Astrocyte (in vitro differentiated cells and primary cell): ENCODE measurements at regions not wholly inside any gene's neighbourhood (a gene's known extent, or its start where the extent isn't known, plus 50 kb on each side); places are given as distances from the start of the nearest gene placed in this dataset.

Source experiments
- CTCF ChIP-seq: IDR thresholded peaks from 2 replicates; pipeline ENCODE4 v1.5.1; 2011; ENCODE audit warnings: low read depth, mild to moderate bottlenecking, inconsistent platforms, low read length, moderate library complexity; ENCODE audit not compliant: insufficient read depth
- EZH2 ChIP-seq: IDR thresholded peaks from 2 replicates; pipeline ENCODE4 v1.6.1; 2012; ENCODE audit warnings: mild to moderate bottlenecking, low read length, inconsistent platforms; ENCODE audit not compliant: insufficient read depth

GRCh38 chr4:63784822-63785221 is 624.4 kb downstream of the TECRL start:
- TF ChIP-seq CTCF (no peak), EZH2 (no peak)
